B cell (primary cell): ENCODE measurements at regions not wholly inside any gene's neighbourhood (a gene's known extent, or its start where the extent isn't known, plus 50 kb on each side); places are given as distances from the start of the nearest gene placed in this dataset.

Experiments
- ATAC-seq: fragments of 200-7000 bp; cut with Tn5 transposase; one replicate; pipeline ENCODE4 v1.10.0; 2021; ENCODE audit warnings: low read depth, mild to moderate bottlenecking, moderate number of reproducible peaks, moderate library complexity
- CTCF ChIA-PET: fragments of 350-600 bp; sonication (Branson Sonifier 250); formaldehyde crosslinking; loops from one replicate; lab custom pipeline; 2021; ENCODE audit warnings: antibody characterized with exemption, inconsistent platforms; lab: Charles Lee
- POLR2A ChIA-PET: fragments of 350-600 bp; sonication (Branson Sonifier 250); formaldehyde crosslinking; loops from one replicate; lab custom pipeline; 2021; ENCODE audit warnings: antibody characterized with exemption; lab: Charles Lee
- DNase-seq: peaks from one replicate; pipeline ENCODE4 v3.0.0; 2013
- H2AFZ ChIP-seq: 2 replicates; pipeline ENCODE4 v1.6.1; 2012; ENCODE audit warnings: mild to moderate bottlenecking, low read depth, low read length; ENCODE audit not compliant: insufficient read depth, poor library complexity, severe bottlenecking
- H3K27ac ChIP-seq, 2 donors: 1 replicate in 1 of 2; 2 replicates in 1 of 2; pipeline ENCODE4 v1.5.1; 2012 to 2013; ENCODE audit warnings: low read length in 2 of 2, mild to moderate bottlenecking in 2 of 2, moderate library complexity in 1 of 2
- H3K27me3 ChIP-seq, 4 experiments: fragments of 200-600 bp in 1 of 4; sonication (generic) in 1 of 4; replicated peaks in 1 of 4; 1 replicate in 2 of 4; 2 replicates in 2 of 4; pipeline versions ENCODE4 v1.6.1 to v1.7.0; 2013 to 2016; ENCODE audit warnings: low read length in 3 of 4, mild to moderate bottlenecking in 2 of 4, mixed read lengths in 1 of 4, moderate library complexity in 1 of 4; ENCODE audit not compliant: insufficient read depth in 4 of 4, control insufficient read depth in 3 of 4; ENCODE audit errors: control extremely low read depth in 1 of 4
- H3K36me3 ChIP-seq, 2 experiments: replicated peaks in 1 of 2; 1 replicate in 1 of 2; 2 replicates in 1 of 2; pipeline versions ENCODE4 v1.6.1 to v1.7.1; 2013; ENCODE audit warnings: low read length in 1 of 2; ENCODE audit not compliant: insufficient read depth in 2 of 2, control insufficient read depth in 1 of 2; ENCODE audit errors: control extremely low read depth in 1 of 2, extremely low read depth in 1 of 2
- H3K4me1 ChIP-seq, 2 donors: fragments of 200-600 bp in 1 of 2; sonication (generic) in 1 of 2; 1 replicate in 1 of 2; 2 replicates in 1 of 2; pipeline versions ENCODE4 v1.5.1 to v1.6.1; 2013 to 2017; ENCODE audit warnings: low read length in 2 of 2; ENCODE audit not compliant: control insufficient read depth in 2 of 2, insufficient read depth in 2 of 2
- H3K4me2 ChIP-seq: replicated peaks from 2 replicates; pipeline ENCODE3; 2012; ENCODE audit warnings: mild to moderate bottlenecking, low read depth, low read length; ENCODE audit not compliant: poor library complexity, severe bottlenecking
- H3K4me3 ChIP-seq, 5 experiments: fragments of 200-600 bp in 1 of 5; sonication (generic) in 1 of 5; 1 replicate in 3 of 5; 2 replicates in 2 of 5; pipeline versions ENCODE4 v1.5.1 to v1.7.0; 2011 to 2016; ENCODE audit warnings: low read length in 4 of 5, mild to moderate bottlenecking in 4 of 5, low read depth in 2 of 5, control low read depth in 1 of 5, moderate library complexity in 1 of 5; ENCODE audit not compliant: insufficient read depth in 1 of 5; ENCODE audit errors: control extremely low read depth in 1 of 5, extremely low read depth in 1 of 5
- H3K79me2 ChIP-seq: fragments of 200-600 bp; sonication (generic); one replicate; pipeline ENCODE4 v1.6.0; 2016; ENCODE audit warnings: low read length; ENCODE audit not compliant: control insufficient read depth, insufficient read depth
- H3K9ac ChIP-seq: fragments of 200-600 bp; sonication (generic); 2 replicates; pipeline ENCODE4 v1.6.1; 2017; ENCODE audit warnings: mild to moderate bottlenecking, low read length, moderate library complexity
- H3K9me3 ChIP-seq, 3 donors: one replicate each; pipeline versions ENCODE4 v1.6.1 to v1.7.1; 2013; ENCODE audit warnings: low read length in 2 of 3; ENCODE audit not compliant: control insufficient read depth in 2 of 3, insufficient read depth in 1 of 3; ENCODE audit errors: control extremely low read depth in 1 of 3
- H4K20me1 ChIP-seq: 2 replicates; pipeline ENCODE4 v1.6.0; 2012; ENCODE audit warnings: mild to moderate bottlenecking, low read length; ENCODE audit not compliant: insufficient read depth, control insufficient read depth, poor library complexity, severe bottlenecking
- H3K27ac Mint-ChIP-seq: one replicate; pipeline ENCODE4 v1.8.0; 2021; ENCODE audit warnings: mixed read lengths
- H3K27me3 Mint-ChIP-seq: one replicate; pipeline ENCODE4 v1.8.0; 2021; ENCODE audit warnings: mixed read lengths
- H3K4me1 Mint-ChIP-seq: one replicate; pipeline ENCODE4 v1.8.0; 2021; ENCODE audit warnings: mixed read lengths
- H3K4me3 Mint-ChIP-seq: one replicate; pipeline ENCODE4 v1.8.0; 2021; ENCODE audit warnings: mixed read lengths
- H3K9me3 Mint-ChIP-seq: one replicate; pipeline ENCODE4 v1.8.0; 2022; ENCODE audit warnings: mixed read lengths; ENCODE audit not compliant: insufficient read depth
- EZH2 ChIP-seq: IDR thresholded peaks from 2 replicates; pipeline ENCODE4 v1.6.1; 2012; ENCODE audit warnings: borderline replicate concordance, low read depth, mild to moderate bottlenecking, moderate library complexity, low read length; ENCODE audit not compliant: insufficient read depth, poor library complexity, severe bottlenecking
- WGBS: methylation state at CpG from one replicate; pipeline ENCODE4 v1.1.5; 2013; ENCODE audit warnings: missing lambda C conversion rate; ENCODE audit not compliant: insufficient coverage; 5-methylcytosine and 5-hydroxymethylcytosine counted together
- intact Hi-C: fragments of 100-400 bp; cut with micrococcal nuclease; formaldehyde crosslinking; loops from one replicate; pipeline ENCODE4 v1.10.0; 2022
- TF ChIP-seq, protein P1 (sequence below): fragments of 200-600 bp; IDR thresholded peaks from one replicate; pipeline ENCODE4 v1.8.0; 2022; ENCODE audit warnings: antibody characterized with exemption, mild to moderate bottlenecking

DNA sequence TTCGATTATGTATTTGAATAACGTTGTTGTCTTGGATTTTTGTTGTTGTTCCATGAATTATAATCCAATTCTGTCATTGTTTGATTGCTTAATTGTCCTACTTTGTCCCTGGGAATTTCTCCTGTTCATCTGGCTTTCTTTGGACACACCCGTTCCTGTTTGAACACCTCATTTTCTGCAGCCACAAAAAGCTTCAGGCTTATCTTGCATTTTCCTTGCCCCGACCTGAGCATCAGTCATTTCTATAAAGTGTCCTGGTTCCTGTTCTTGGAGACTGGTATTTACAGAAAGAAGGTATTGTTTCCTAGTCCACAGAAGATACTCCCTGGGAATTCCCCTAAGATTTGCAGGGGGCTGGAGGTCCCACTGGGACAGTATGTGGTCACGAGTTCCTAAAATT, 731.8 kb upstream of the ARGLU1 start:
- TF ChIP-seq, protein P1, sequence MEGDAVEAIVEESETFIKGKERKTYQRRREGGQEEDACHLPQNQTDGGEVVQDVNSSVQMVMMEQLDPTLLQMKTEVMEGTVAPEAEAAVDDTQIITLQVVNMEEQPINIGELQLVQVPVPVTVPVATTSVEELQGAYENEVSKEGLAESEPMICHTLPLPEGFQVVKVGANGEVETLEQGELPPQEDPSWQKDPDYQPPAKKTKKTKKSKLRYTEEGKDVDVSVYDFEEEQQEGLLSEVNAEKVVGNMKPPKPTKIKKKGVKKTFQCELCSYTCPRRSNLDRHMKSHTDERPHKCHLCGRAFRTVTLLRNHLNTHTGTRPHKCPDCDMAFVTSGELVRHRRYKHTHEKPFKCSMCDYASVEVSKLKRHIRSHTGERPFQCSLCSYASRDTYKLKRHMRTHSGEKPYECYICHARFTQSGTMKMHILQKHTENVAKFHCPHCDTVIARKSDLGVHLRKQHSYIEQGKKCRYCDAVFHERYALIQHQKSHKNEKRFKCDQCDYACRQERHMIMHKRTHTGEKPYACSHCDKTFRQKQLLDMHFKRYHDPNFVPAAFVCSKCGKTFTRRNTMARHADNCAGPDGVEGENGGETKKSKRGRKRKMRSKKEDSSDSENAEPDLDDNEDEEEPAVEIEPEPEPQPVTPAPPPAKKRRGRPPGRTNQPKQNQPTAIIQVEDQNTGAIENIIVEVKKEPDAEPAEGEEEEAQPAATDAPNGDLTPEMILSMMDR, result no peak
- no peak for TF ChIP-seq EZH2
- DNase-seq, result no peak
- no peak overlapping the region for H3K9ac ChIP-seq
- no peak overlapping the region for H2AFZ ChIP-seq
- Mint-ChIP-seq H3K27me3 (no peaks in the 10 kb centered on the region), H3K4me3 (no peak overlapping the region), H3K9me3 (peaks cover 3% of the 10 kb centered on the region), H3K27ac (no peak overlapping the region), H3K4me1 (no peaks in the 10 kb centered on the region)
- WGBS, result no CpG with 5 or more reads among the region's 5 CpGs
- H3K4me1 ChIP-seq, result no peaks in the 10 kb centered on the region
- H3K79me2 ChIP-seq, result no peaks in the 10 kb centered on the region
- H3K36me3 ChIP-seq, result no peaks in the 10 kb centered on the region
- intact Hi-C loops, result no loop called here
- no peak for ATAC-seq
- CTCF ChIA-PET, result interaction anchor here (0.9 kb wide), 1 partner anchor 10 kb away, joined by 3 read pairs; no protein-coding TSS in a partner anchor
- peaks cover 0 to 1% (median 0%) of the 10 kb centered on the region in 3 donors for H3K9me3 ChIP-seq
- no peak overlapping the region for H3K27ac ChIP-seq
- POLR2A ChIA-PET, result no interaction called here
- no peaks in the 10 kb centered on the region for H3K27me3 ChIP-seq
- H3K4me2 ChIP-seq, result no peak overlapping the region
- H3K4me3 ChIP-seq, result no peak overlapping the region
- H4K20me1 ChIP-seq, result no peaks in the 10 kb centered on the region

DNA sequence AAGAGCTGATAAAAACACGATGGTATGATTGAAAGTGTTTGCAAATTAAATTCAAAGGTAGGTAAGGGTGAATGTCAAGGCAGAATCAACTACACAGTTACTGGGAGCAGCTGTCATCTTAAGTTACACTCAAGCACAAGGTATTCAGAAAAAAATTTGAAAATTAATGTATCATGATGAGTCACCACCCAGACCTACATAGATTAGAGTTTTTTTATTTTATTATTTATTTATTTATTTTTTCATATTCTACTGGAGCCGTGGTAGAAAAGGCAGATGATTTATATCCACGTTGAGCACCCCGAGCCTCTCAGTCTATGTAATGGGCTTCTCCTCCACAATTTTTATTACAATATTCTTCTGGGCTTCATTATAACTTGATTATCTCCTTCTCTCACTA, 728.9 kb upstream of the ARGLU1 start:
- H2AFZ ChIP-seq, result no peak overlapping the region
- CTCF ChIA-PET, result no interaction called here
- H3K4me2 ChIP-seq, result no peak overlapping the region
- H3K9me3 ChIP-seq, result no peaks in the 10 kb centered on the region
- Mint-ChIP-seq H3K27ac (no peak overlapping the region), H3K27me3 (no peaks in the 10 kb centered on the region), H3K9me3 (peaks cover 3% of the 10 kb centered on the region), H3K4me1 (no peaks in the 10 kb centered on the region), H3K4me3 (no peak overlapping the region)
- no peak overlapping the region for H3K4me3 ChIP-seq
- no peak for TF ChIP-seq EZH2
- TF ChIP-seq, protein P1, result no peak
- no peaks in the 10 kb centered on the region for H3K4me1 ChIP-seq
- intact Hi-C loops, result no loop called here
- no peak overlapping the region for H3K9ac ChIP-seq
- no peak for DNase-seq
- H3K27ac ChIP-seq, result no peak overlapping the region
- ATAC-seq, result no peak
- no CpG with 5 or more reads among the region's 4 CpGs for WGBS
- no peaks in the 10 kb centered on the region for H3K27me3 ChIP-seq
- no peaks in the 10 kb centered on the region for H4K20me1 ChIP-seq
- POLR2A ChIA-PET, result no interaction called here
- no peaks in the 10 kb centered on the region for H3K36me3 ChIP-seq
- no peaks in the 10 kb centered on the region for H3K79me2 ChIP-seq
